ENCODE measurements at regions not wholly inside any gene's neighbourhood (a gene's known extent, or its start where the extent isn't known, plus 50 kb on each side); places are given as distances from the start of the nearest gene placed in this dataset.
"Not testable (repeated sequence)": the region's sequence is repeated elsewhere in the genome, so short reads cannot be mapped to it uniquely, and the experiment has no call there.

DNA sequence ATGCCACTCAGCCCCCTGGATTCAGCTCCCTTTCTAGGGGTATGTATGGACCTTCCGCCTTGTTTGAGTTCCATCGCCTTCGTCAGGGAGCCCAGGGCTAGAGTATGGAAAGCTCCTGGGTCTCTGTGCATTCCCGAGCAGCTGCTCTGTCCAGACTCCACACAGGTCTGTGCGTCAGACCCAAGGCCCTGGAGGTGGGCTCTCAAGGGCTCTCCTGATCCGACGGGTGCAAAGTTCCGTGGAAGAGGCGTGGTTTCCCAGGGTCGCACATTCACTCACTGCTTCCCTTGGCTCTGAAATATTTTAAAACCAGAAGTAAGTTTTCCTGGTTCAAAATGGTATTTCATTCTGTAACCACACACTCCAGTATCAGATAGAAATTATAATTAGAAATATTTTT, 863.2 kb downstream of the TRIML1 start:
- no peaks in the 10 kb centered on the region for H3K27me3 ChIP-seq
- H3K4me3 ChIP-seq, result no peak overlapping the region
- no peaks in the 10 kb centered on the region for H3K9me3 ChIP-seq
- no peak for DNase-seq
- intact Hi-C loops (cut with DNase I; ENCODE audit: low total_unique reads), result no loop called here
- H3K36me3 ChIP-seq, result no peaks in the 10 kb centered on the region
- TF ChIP-seq CTCF (IDR thresholded peaks at IDR 0.05), result no peak
- no peak overlapping the region for H3K27ac ChIP-seq
- no peaks in the 10 kb centered on the region for H3K4me1 ChIP-seq

DNA sequence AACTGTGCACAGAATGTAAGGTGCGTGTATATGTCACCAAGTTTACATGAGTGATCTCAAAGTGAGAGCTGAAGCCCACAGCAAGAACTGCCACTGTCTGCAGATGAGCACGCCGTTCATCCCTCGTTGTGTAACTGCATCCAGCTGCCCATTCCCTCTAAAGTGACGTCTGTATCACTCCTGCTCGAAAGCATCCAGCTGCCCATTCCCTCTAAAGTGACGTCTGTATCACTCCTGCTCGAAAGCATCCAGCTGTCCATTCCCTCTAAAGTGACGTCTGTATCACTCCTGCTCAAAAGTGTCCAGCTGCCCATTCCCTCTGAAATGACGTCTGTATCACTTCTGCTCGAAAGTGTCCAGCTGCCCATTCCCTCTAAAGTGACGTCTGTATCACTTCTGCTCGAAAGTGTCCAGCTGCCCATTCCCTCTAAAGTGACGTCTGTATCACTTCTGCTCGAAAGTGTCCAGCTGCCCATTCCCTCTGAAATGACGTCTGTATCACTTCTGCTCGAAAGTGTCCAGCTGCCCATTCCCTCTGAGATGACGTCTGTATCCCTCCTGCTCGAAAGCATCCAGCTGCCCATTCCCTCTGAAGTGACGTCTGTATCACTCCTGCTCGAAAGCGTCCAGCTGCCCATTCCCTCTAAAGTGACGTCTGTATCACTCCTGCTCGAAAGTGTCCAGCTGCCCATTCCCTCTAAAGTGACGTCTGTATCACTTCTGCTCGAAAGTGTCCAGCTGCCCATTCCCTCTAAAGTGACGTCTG, 871.4 kb downstream of the TRIML1 start:
- DNase-seq; H3K36me3 ChIP-seq; intact Hi-C loops (cut with DNase I; ENCODE audit: low total_unique reads); H3K4me3 ChIP-seq; H3K27ac ChIP-seq; H3K4me1 ChIP-seq; H3K27me3 ChIP-seq; H3K9me3 ChIP-seq: not testable (repeated sequence)

GRCh38 chr4:189021831-189022230, 882.6 kb downstream of the TRIML1 start:
- DNase-seq, result no peak
- no peak for TF ChIP-seq CTCF (IDR thresholded peaks at IDR 0.05)
- H3K9me3 ChIP-seq, result no peaks in the 10 kb centered on the region
- peaks cover 0 to 6% (median 2%) of the 10 kb centered on the region in 4 donors for H3K4me1 ChIP-seq
- H3K36me3 ChIP-seq, result no peaks in the 10 kb centered on the region
- H3K4me3 ChIP-seq, result no peak overlapping the region
- intact Hi-C loops (cut with DNase I; ENCODE audit: low total_unique reads), result no loop called here
- no peak overlapping the region for H3K27ac ChIP-seq
- no peaks in the 10 kb centered on the region for H3K27me3 ChIP-seq

- Histone ChIP-seq H3K4me3 (no peak overlapping the region), H3K27me3 (no peaks in the 10 kb centered on the region), H3K4me1 (peaks cover 0 to 6% (median 2%) of the 10 kb centered on the region in 4 donors), H3K36me3 (no peaks in the 10 kb centered on the region), H3K9me3 (no peaks in the 10 kb centered on the region), H3K27ac (no peak overlapping the region)
- no peak for TF ChIP-seq CTCF (IDR thresholded peaks at IDR 0.05)
- intact Hi-C loops (cut with DNase I; ENCODE audit: low total_unique reads), result no loop called here
- no peak for DNase-seq
Measured at GRCh38 chr4:189022440-189023035, 883.3 kb downstream of the TRIML1 start.

DNA sequence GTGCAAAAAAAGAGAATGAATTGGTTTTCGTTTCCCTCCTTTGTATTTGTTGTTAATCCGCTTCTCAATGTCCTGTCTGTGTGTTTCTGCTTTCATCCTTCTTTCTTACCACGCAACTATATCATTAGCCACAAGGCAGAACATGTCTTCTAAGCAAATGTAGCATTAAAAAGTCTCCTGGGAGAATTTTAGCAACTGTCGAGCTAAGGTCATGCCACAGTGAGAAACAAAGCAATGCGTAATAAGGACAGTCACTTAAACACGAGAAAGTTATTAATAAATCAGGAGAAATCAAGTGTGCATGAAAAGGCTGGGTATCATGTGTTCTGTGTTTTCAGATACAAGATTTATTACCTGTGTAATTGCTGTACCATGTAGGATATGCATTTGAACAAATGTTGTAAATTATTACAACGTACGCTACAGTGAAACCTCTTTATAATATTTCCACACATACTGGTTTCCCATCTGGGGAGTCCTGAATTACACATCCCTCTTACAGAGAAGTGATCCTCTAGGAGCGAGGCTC, 890.8 kb downstream of the TRIML1 start:
- no peaks in the 10 kb centered on the region for H3K4me1 ChIP-seq
- TF ChIP-seq CTCF (IDR thresholded peaks at IDR 0.05), result no peak
- no peak overlapping the region for H3K27ac ChIP-seq
- H3K9me3 ChIP-seq, result no peaks in the 10 kb centered on the region
- H3K4me3 ChIP-seq, result no peak overlapping the region
- intact Hi-C loops (cut with DNase I; ENCODE audit: low total_unique reads), result no loop called here
- no peaks in the 10 kb centered on the region for H3K27me3 ChIP-seq
- DNase-seq, result no peak
- H3K36me3 ChIP-seq, result no peaks in the 10 kb centered on the region

GRCh38 chr4:189032606-189033338, 893.5 kb downstream of the TRIML1 start:
- no peak for DNase-seq
- Histone ChIP-seq H3K27ac (no peak overlapping the region), H3K9me3 (no peaks in the 10 kb centered on the region), H3K27me3 (no peaks in the 10 kb centered on the region), H3K4me1 (no peaks in the 10 kb centered on the region), H3K4me3 (no peak overlapping the region), H3K36me3 (no peaks in the 10 kb centered on the region)
- TF ChIP-seq CTCF (IDR thresholded peaks at IDR 0.05), result no peak
- intact Hi-C loops (cut with DNase I; ENCODE audit: low total_unique reads), result no loop called here
